Kidney epithelial cell (primary cell): ENCODE measurements at regions not wholly inside any gene's neighbourhood (a gene's known extent, or its start where the extent isn't known, plus 50 kb on each side); places are given as distances from the start of the nearest gene placed in this dataset.

ENCODE experiments used
- DNase-seq: peaks from one replicate; pipeline ENCODE4 v3.0.0-alpha.2; 2010; ENCODE audit warnings: low read depth
- H3K27me3 ChIP-seq: 2 replicates; pipeline ENCODE4 v1.6.0; 2011; ENCODE audit warnings: low read length; ENCODE audit not compliant: control insufficient read depth, insufficient read depth
- H3K36me3 ChIP-seq: 2 replicates; pipeline ENCODE4 v1.5.1; 2011; ENCODE audit warnings: low read length; ENCODE audit not compliant: control insufficient read depth, insufficient read depth
- H3K4me3 ChIP-seq: 2 replicates; pipeline ENCODE4 v1.5.1; 2011; ENCODE audit warnings: low read depth, mild to moderate bottlenecking, control low read depth, low read length
- TF ChIP-seq, protein P1 (sequence below): IDR thresholded peaks from 2 replicates; pipeline ENCODE4 v1.5.1; 2011; ENCODE audit warnings: mild to moderate bottlenecking, moderate library complexity, low read length, control low read depth, inconsistent platforms; ENCODE audit not compliant: insufficient read depth, poor library complexity, severe bottlenecking

DNA sequence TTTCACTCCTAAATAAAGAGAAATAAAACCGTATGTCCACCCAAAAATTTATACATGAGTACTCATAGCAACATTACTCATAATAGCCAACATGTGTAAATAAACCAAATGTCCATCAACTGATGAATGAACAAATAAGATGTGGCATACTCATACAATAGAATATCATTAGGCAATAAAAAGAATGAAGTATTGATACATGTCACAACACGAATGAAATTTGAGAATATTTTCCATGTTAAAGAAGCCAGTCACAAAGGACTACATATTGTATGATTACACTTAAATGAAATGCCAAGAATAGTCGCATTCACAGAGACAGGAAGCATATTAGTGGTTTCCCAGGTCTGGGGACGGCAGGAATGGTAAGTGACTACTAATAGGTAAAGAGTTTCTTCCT, 869.2 kb downstream of the IGSF11 start:
- no peak for DNase-seq
- Histone ChIP-seq H3K36me3 (no peaks in the 10 kb centered on the region), H3K27me3 (no peaks in the 10 kb centered on the region), H3K4me3 (no peak overlapping the region)
- TF ChIP-seq, protein P1, sequence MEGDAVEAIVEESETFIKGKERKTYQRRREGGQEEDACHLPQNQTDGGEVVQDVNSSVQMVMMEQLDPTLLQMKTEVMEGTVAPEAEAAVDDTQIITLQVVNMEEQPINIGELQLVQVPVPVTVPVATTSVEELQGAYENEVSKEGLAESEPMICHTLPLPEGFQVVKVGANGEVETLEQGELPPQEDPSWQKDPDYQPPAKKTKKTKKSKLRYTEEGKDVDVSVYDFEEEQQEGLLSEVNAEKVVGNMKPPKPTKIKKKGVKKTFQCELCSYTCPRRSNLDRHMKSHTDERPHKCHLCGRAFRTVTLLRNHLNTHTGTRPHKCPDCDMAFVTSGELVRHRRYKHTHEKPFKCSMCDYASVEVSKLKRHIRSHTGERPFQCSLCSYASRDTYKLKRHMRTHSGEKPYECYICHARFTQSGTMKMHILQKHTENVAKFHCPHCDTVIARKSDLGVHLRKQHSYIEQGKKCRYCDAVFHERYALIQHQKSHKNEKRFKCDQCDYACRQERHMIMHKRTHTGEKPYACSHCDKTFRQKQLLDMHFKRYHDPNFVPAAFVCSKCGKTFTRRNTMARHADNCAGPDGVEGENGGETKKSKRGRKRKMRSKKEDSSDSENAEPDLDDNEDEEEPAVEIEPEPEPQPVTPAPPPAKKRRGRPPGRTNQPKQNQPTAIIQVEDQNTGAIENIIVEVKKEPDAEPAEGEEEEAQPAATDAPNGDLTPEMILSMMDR = no peak

GRCh38 chr3:118167571-118167970, 867.1 kb downstream of the IGSF11 start:
- no peak for DNase-seq
- Histone ChIP-seq H3K4me3 (no peak overlapping the region), H3K36me3 (no peaks in the 10 kb centered on the region), H3K27me3 (no peaks in the 10 kb centered on the region)
- TF ChIP-seq, protein P1 = no peak

DNA sequence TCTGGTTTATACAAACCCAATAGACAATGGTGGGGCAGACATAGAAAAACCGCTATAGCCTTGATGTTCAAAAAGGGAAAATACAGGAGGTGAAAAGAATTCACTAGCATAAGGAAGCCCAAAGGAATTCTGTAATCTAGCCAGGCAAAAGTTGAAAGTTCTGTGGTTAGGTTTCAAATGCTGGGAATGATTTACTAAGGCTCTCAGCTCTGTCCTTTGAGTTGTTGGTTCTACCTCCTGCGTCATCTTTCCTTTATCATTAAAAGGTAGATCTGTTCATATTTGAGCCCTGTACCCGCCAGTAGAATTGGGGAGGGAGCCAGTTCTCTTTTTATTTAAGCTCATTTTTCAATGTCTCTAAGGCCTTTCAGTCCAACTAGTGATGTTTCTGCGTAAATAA, 866.5 kb downstream of the IGSF11 start:
- H3K27me3 ChIP-seq = no peaks in the 10 kb centered on the region
- DNase-seq = no peak
- TF ChIP-seq, protein P1 = no peak
- H3K4me3 ChIP-seq = no peak overlapping the region
- H3K36me3 ChIP-seq = no peaks in the 10 kb centered on the region

DNA sequence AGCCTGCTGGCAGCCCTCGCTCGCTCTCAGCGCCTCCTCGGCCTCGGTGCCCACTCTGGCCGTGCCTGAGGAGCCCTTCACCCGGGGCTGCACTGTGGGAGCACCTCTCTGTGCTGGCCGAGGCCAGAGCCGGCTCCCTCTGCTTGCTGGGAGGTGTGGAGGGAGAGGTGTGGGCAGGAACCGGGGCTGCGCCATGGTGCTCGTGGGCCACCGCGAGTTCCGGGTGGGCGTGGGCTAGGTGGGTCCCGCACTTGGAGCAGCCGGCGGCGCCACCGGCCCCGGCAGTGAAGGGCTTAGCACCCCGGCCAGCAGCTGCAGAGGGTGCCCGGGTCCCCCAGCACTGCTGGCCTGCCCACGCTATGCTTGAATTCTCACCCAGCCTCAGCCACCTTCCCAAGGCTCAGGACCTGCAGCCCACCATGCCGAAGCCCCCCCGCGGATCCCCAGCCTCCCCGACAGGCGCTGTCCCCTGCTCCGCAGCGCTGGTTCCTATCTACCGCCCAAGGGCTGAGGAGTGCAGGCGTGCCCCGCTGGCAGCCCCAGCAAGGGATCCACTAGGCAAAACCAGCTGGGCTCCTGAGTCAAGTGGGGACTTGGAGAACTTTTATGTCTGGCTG, 863.3 kb downstream of the IGSF11 start:
- H3K36me3 ChIP-seq = no peaks in the 10 kb centered on the region
- TF ChIP-seq, protein P1 = no peak

DNA sequence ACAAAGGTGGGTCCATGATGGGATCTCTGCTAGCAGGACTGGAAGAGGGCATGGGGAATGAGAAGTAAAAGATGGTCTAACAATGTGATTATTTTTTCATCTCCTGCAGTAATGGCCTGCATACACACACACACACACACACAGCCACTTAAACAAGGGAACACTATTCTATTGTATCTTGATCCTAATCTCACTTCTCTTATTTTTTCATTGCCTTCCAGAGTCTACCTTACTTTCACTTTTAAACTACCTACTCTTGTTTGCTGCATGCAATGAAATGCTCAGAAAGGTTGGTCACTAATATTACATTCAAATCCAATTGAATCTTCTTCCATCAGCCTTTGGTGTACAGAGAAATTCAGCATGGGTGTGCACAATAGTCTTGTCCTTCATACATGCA, 853.8 kb downstream of the IGSF11 start:
- no peak overlapping the region for H3K4me3 ChIP-seq

More for the DNA sequence above, 863.3 kb downstream of the IGSF11 start:
- DNase-seq = no peak
- Histone ChIP-seq H3K4me3 (no peak overlapping the region), H3K27me3 (no peaks in the 10 kb centered on the region)

More for the DNA sequence above, 853.8 kb downstream of the IGSF11 start:
- no peaks in the 10 kb centered on the region for H3K27me3 ChIP-seq
- TF ChIP-seq, protein P1 = no peak
- no peak for DNase-seq
- no peaks in the 10 kb centered on the region for H3K36me3 ChIP-seq
